NCI-H1417 treated with DMSO at 0.1 percent for 48 hours (cell line): ENCODE measurements at regions not wholly inside any gene's neighbourhood (a gene's known extent, or its start where the extent isn't known, plus 50 kb on each side); places are given as distances from the start of the nearest gene placed in this dataset.
"Not testable (repeated sequence)": the region's sequence is repeated elsewhere in the genome, so short reads cannot be mapped to it uniquely, and the experiment has no call there.

Experiments
- DNase-seq: peaks from one replicate; lab custom pipeline; 2025; lab: John Stamatoyannopoulos, UW

- DNase-seq, result no peak
Measured at GRCh38 chr2:228519561-228519960, 338.1 kb upstream of the SPHKAP start.

GRCh38 chr2:228516019-228516418 is 334.5 kb upstream of the SPHKAP start:
- DNase-seq, result no peak

- not testable (repeated sequence) for DNase-seq
Measured at GRCh38 chr2:228513480-228513879, 332.0 kb upstream of the SPHKAP start.

GRCh38 chr2:228509021-228509420 is 327.5 kb upstream of the SPHKAP start:
- no peak for DNase-seq

- DNase-seq, result no peak
Measured at GRCh38 chr2:228507870-228508269, 326.4 kb upstream of the SPHKAP start.

- DNase-seq, result no peak
Measured at GRCh38 chr2:228507231-228507824, 325.8 kb upstream of the SPHKAP start.

GRCh38 chr2:228503731-228504130 is 322.2 kb upstream of the SPHKAP start:
- DNase-seq, result no peak

GRCh38 chr2:228493852-228494251 is 312.4 kb upstream of the SPHKAP start:
- DNase-seq, result no peak

GRCh38 chr2:228479014-228479413 is 297.5 kb upstream of the SPHKAP start:
- DNase-seq, result no peak

- DNase-seq, result no peak
Measured at GRCh38 chr2:228474466-228474865, 293.0 kb upstream of the SPHKAP start.

- DNase-seq, result no peak
Measured at GRCh38 chr2:228469721-228470120, 288.2 kb upstream of the SPHKAP start.

- no peak for DNase-seq
Measured at GRCh38 chr2:228466851-228467250, 285.4 kb upstream of the SPHKAP start.

GRCh38 chr2:228465408-228465807 is 283.9 kb upstream of the SPHKAP start:
- no peak for DNase-seq

GRCh38 chr2:228458364-228458763 is 276.9 kb upstream of the SPHKAP start:
- DNase-seq, result no peak

GRCh38 chr2:228447266-228447915 is 265.9 kb upstream of the SPHKAP start:
- DNase-seq, result no peak

- peak; percentile 29 for DNase-seq
Measured at GRCh38 chr2:228446734-228447133, 265.2 kb upstream of the SPHKAP start.

GRCh38 chr2:228444161-228444560 is 262.7 kb upstream of the SPHKAP start:
- DNase-seq, result no peak

- no peak for DNase-seq
Measured at GRCh38 chr2:228433721-228434120, 252.2 kb upstream of the SPHKAP start.

GRCh38 chr2:228432116-228432515 is 250.6 kb upstream of the SPHKAP start:
- DNase-seq, result no peak

GRCh38 chr2:228430986-228431385 is 249.5 kb upstream of the SPHKAP start:
- DNase-seq, result no peak

GRCh38 chr2:228426502-228427216 is 245.2 kb upstream of the SPHKAP start:
- DNase-seq, result no peak

GRCh38 chr2:228425411-228426060 is 244.0 kb upstream of the SPHKAP start:
- not testable (repeated sequence) for DNase-seq

- DNase-seq, result no peak
Measured at GRCh38 chr2:228417956-228418355, 236.5 kb upstream of the SPHKAP start.
